Fibroblast of skin of back (primary cell): ENCODE measurements at regions not wholly inside any gene's neighbourhood (a gene's known extent, or its start where the extent isn't known, plus 50 kb on each side); places are given as distances from the start of the nearest gene placed in this dataset.

Source experiments
- DNase-seq: peaks from one replicate; pipeline ENCODE4 v3.0.0-alpha.2; 2013

DNA sequence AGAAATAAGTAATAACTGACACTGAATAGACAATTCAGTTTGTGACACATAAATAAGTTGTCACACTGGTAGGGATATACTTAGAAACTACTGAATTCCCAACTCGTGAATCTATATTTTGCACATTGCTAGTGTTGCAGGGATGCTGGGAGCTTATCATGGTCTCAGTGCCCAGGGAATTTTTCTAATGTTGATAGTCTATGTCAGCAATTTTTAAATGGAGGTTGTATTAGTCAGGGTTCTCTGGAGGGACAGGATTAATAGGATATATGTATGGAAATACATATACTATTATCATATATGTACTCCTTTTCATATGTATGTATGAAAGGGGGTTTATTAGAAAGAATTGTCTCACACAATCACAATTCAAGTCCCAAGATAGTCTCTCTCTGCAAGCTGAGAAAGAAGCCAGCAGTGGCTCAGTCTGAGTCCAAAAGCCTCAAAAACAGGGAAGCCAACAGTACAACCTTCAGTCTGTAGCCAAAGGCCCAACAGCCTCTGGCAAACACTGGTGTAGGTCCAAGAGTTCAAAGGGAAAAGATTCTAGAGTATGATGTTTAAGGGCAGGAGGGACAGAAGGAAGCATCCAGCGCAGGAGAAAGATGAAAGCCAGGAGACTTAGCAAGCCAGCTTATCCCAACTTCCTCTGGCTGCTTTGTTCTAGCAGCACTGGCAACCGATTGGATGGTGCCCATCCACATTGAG, 980.9 kb upstream of the GJE1 start:
- DNase-seq: no peak

DNA sequence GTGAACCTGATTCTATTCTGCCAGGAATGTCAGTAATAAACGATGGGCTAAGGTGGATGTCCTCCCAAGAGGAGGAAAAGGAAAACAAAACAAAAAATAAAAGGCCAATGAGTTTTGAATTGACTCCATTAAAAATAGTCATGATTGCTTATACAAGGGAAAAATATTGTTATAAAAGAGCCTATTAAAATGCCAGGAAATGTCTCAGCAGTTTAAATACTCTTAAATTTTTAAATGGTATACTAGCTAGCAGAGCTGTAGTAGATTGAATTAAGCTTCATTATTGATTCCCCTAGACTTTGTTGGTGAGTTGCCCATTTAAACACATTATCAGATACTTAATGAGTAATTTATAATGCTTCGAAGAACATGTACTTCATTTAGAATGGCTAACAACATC, 990.9 kb upstream of the GJE1 start:
- DNase-seq: no peak

DNA sequence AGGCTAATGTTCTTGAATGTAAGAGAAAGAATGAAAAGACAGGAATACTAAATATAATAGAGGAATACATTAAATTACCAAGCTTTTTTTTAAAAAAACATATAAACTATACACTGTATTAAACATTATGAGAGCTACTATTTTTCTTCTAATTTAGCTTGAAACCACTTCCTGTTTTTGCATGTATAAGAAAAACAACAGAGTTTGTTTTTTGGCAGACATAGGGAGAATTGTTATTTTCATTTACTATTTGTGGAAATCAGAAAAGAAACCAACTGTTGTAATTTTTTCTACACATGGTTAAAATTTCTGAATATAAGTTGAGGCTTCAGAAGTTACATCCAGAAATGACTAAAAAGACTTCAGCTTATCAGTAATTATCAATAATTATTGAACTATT, 991.8 kb upstream of the GJE1 start:
- DNase-seq: no peak

DNA sequence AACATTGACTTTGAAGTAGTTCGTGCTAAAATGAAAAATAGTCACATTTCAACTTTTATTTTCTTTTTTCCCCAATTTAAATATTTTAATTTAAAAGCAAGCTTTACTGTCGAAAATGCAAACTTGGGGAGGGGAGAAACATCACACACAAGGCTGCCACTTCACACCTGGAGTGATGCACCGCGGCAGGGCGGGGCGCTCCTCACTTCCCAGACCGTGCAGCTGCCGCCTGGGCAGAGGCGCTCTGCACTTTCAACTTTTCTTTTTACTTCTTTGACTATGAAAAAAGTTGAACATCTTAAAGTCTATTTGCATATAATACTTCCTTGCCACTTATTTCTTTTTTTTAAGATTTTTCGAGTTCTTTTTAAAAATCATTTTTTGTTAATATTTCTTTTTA, 993.3 kb upstream of the GJE1 start:
- DNase-seq: no peak

DNA sequence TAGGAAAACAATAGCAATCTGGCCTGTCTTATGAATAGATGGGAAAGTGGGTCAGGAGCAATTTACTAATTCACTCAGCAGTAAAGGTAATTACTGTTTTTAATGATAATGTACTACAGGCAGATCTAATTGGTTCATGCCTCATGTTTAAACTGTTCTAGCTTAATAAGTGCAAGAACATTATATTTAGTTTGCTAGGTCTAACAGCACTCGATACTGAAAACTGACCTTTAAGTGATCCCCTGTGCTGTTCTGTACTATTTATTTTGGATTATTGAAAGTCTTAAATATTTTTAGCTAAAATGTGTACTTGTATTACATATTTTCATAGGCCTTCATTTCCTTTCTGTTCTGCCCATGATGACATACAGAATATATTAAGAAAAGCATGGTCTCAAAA, 998.0 kb upstream of the GJE1 start:
- DNase-seq: peak; percentile 29

DNA sequence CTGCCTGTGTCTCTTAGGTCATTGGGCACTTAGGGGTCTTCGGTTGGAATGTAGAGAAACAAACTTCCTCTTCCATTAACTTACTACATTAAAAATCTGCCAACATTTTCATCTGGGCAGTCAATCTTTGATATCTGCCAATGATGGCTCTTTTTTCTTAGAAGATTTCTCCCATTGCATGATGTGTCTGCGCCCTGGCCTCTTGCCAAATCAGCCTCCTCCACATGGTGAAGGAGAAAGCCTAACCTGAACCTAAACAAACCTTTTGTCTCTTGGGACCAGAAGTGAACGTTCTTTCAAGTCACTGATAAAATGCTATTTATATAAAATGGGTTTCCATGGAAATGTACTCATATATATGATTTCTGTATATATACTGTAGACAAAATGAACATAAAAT, 998.9 kb upstream of the GJE1 start:
- no peak for DNase-seq

DNA sequence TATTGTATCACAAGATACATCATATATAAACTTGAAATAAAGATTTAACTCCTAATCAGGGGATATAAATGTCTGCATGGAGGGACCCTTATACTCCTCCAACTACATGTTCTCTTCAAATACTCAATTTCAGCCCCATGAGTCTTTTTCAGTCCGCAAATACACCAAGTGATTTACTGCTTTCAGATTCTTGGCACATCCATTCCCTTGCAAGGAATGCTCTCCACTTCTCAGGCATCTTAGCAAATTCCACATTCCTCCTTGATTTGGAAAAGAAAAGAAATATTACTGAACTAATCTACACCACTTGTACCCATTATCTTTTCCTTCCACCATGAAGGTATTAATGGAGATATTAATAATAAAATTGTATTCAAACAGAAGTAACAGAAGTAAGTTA, 999.4 kb upstream of the GJE1 start:
- peak; percentile 20 for DNase-seq

DNA sequence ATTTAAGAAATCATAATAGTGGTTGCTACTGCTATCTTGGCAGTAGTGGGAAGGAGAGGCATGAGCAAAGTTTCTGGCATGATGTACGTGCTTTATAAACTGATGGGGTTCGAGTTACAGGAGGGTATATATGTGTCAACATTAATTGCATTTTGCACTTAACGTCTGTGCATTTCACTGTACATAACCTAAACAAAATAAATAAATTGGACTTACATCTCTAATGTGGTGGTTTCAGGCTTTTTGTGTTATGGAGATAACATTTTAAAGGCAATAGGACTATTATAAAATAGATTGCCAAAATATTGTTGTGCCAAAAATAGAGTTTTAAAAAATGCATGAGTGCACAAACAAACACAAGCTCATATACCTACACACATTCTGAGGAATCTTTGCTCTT, 1001.1 kb upstream of the GJE1 start:
- DNase-seq: no peak

DNA sequence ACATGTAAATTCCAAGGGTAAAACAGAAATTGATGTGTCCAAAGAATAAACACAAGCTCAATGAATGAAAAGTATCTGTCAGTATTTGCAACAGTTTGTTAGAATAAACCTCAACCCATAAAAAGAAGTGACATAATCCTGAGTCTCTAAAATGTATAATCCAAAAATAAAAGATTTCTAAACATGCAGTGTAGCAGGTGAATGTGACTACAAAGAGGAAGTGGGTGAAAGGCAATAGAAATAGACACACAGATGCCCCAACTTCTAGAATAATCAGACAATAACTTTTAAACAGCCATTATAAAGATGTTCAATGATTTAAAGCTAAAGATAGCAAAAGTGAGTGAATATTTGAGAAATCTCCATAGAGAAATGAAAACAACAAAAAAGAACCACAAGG, 1009.2 kb upstream of the GJE1 start:
- no peak for DNase-seq

DNA sequence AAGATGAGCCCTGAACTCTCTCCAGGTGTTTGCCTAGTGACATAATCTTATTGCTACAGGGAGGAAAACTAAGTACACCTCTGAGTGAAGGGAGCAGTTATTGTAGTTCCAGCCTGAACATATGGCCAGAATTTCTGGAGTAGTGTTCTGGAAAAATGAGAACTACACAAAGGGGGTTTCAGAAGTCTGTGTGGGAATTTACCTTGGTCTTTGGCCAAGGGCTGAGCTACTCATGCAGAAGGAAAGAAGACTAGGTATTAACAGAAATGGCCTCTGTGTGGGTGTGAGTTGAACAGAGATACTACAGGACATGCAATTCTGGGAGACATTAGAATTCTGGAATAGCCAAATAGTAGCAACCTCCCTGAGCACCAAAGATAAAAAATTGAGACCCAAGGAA, 1009.7 kb upstream of the GJE1 start:
- no peak for DNase-seq

DNA sequence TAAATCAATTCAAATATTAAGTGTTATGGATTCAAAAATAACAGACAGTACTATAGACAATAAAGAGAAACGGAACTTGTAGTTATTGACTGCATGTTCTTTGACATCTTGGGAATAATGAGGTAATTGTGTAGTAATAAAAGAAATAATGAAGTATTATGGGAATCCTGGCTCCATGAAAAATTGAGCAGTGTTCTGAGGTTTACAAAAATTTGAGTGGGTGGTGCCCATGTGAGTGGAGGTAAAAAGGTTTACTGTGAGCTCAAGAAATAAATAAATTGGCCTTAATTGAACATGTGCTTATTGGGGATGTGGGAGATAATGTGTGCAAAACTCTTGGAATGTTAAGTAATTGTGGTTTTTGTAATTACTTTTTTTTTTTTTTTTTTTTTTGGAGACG, 1013.7 kb upstream of the GJE1 start:
- DNase-seq: no peak

DNA sequence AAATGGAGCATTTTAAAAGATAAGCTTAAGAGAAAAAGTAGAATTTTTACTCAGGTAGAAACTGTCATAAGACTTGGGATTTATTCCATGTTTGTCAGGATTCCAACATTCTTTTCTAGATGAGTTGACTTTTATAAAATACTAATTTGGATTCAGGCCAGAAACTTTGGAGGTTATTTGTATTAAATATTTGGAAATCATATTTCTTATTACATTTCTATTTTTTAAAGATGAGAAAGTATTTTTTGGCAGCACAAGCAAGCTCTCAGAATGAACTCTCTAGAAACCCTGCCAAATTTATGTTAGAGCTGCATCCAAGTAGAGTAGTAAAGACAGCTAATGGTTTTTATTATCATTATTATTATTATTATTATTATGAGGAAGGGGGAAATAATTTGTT, 1014.9 kb upstream of the GJE1 start:
- DNase-seq: no peak

DNA sequence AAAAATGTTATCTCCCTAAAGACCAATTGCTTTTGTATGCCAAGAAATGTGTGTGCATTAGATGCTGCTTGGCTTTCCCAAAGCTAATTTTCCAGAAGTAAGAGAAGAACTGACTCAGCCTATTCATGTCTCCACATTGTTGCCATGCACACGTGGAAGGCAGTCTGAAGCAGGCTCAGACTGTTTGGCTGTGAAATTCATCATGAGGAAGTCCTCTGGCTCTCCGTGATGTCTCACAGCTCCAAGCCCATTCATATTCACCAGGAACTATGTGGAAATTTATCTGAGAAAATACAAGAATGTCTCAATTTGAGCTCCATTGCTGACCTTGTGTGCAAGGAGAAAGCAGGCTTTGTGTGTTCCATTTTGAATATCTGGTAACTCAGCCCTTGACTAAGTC, 1022.2 kb upstream of the GJE1 start:
- no peak for DNase-seq

DNA sequence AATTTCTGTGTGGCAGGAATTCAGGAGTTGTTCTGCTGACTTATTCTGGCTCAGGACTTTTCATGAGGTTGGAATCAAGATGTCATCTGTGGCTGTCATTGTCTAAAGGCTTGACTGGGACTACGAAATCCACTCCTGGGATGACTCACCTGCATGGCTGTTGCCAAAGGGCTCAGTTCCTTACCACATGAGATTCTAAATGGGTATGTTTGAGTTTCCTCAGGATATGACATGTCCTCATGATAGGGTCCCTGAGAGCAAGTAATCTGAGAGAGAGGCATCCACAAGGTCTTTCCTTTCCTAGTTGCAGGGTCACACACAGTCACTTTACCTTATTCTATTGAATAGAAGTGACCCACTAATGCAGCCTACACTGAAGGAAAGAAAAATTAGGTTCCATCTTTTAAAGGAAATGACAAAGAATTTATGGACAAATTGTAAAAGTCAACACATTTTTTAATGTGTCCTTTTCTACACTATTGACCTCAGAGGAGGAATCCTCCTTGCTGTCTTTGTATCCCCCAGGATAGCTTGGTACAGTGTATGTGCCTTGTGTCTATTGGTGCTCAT, 1025.0 kb upstream of the GJE1 start:
- DNase-seq: peak; percentile 62

DNA sequence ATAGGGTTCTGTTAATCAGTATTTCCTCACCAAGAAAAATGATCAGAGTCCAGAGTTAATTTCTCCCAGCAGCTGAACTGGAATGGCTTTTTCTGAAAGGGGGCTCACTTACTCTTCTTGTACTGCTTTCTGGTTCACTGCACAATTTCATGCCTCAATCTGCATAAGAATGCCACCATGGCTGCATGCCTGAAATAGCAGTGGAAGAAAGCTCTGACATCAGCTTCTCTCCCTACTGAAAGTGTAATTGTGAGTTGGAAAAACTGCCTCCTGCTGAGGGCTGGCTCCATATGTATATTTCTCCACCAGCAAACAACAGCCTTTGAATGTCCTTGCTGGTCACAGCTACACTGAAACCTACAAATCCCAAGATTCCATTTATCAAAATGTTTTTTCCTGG, 1027.2 kb upstream of the GJE1 start:
- DNase-seq: peak; percentile 70

DNA sequence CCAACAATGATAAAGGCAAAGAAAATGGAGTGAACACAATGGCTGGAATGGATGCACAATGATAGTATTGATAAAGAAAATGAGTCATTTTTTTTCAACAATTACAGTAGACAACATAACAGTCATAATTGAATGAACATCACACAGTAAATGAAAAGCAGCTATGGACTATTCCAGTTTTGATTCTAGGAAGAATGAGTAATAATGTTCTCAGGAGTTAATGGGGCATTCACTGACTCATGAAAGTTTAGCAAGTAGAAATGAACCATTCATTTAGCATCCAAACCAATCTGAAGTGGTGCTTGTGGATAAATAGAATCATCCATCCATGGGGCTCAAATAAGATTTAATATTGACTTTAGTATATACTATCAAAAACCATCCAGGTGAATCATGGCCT, 1029.5 kb upstream of the GJE1 start:
- peak; percentile 29 for DNase-seq

DNA sequence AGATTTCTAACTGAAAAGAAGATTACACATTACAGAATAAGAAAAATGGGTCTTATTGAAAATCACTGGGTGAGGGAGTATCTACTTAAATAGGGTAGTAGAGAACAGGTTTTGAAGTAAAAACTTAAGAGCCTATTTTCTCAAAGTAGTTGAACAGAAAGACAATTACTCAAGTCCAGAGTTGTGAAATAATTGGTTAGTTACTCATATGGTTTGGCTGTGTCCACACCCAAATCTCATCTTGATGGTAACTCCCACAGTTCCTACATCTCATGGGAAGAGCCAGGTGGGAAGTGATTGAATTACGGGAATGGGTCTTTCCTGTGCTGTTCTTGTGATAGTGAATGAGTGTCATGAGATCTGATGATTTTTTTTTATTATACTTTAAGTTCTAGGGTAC, 1035.3 kb upstream of the GJE1 start:
- no peak for DNase-seq

DNA sequence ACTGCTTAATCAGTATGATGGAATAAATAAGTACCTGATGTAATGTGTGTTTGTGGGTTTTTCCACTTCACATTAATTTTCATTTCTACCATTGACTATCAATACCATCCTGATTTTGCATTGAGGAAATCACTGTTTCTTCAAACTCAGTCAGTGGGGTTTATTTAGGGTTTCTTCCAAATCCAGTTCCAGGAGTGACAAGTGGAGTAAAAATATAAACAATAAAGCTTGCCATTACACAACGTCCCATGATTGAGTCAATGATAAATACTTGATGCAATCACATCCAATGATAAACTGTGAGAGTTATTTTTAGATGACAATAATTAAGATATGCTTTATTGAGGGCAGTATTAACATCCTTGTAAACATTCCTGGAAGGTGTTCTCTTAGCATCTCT, 1037.4 kb upstream of the GJE1 start:
- DNase-seq: no peak

DNA sequence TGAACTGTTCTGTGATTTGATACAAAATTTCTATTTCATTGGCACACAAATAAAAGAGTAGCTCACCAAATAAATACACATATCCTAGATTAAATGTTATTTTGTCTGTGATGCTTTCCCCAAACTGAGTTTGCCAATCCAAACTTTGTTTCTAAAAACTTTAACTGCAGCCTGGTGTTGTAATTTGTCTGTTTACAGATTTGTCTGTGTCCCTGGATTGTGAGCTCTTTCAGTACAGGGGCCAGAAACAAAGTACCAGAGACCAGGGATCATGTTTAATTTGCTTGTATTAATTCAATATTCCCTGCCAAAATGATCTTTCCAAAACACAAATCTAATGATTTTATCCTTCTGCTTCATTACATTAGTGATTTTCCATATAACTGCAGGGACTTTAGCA, 1044.6 kb upstream of the GJE1 start:
- DNase-seq: no peak

DNA sequence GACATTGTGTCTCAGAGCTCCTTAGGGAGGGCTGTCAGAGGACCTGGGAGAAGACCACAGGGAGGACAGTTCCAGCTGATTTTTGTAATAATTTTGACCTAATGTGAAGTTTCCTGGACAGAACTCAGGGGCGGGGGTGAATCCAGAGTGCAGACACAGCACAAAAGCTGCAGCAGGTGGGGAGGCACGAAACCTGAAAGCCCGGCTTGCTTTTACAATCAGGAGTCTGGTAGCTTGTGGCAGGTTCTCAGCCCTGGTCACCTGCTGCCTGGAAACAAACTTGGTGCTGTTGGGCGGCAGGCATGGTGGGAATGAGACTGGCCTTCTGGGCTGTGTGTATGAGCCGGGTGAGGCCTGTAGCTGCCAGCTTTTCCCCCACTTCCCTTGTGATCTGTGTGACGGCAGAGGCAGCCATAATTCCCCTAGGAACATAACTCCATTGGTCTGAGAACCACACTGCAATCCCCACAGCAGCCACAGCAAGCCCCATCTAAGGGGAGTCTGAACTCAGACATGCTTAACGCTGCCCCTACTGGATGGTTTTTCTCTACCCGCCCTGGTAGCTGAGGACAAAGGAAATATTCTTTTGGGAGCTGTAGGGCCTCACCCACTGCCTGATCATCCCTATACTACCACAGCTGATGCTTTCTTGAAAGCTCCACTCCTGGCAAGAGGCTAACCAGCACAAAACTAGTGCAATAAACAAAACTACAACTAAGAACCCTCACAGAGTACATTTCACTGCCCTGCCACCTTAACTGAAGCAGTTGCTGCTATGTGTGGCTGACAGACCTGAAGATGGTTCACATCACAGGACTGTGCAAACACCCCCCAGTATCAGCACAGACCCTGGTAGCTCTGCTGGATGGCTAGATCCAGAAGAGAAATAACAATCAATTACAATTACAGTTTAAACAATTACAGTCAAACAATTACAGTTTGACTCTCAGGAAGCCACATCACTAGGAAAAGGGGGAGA, 1055.1 kb upstream of the GJE1 start:
- DNase-seq: peak; percentile 20

DNA sequence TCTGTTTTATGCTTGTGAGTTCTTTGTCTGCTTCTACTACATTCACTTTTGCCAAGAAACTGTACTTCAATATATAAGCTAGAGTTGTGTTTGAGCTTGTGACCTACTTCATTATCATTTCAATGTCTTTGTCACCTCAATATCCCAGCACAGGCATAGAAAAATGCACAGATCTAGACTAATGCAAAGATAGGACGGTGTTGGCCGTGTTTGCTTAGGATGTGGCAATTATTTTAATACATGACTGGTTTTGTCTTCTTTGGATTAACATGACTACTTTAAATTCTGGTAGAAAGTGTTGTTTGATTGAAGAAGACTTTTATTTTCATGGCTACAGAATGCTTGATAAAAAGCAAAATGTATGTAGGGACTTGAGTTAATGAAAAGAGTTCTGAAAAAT, 1075.0 kb upstream of the GJE1 start:
- DNase-seq: no peak

DNA sequence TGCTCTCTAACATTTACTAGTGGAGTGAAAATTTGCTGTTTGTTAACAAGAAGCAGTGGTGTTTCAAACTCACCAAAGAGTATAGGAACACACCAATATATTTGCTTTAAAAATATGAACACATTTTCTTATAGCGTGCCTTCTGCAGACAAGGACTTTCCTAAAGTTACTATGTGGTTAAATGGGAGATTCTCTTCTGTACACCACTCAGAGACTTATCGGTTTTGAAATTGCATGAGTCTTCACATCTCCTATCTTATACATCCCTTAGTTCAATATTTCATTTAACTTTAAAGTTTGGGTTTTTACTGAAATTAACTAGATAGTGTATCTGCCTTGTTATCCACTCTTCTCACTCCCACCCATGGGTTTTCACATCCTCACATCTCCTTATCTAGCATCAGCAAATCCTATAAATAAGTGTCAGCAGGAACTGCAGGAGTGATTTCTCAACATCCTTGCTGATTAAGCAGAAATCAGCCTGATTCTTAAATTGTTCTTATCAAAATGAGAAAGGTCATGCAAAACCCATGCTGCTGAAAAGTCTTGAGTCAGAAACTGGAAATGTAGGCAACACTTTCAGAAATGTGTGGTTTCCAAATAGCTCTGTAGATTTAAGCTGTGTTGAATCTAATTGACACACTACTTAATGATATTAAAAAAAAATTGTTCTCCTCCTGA, 1075.6 kb upstream of the GJE1 start:
- no peak for DNase-seq

DNA sequence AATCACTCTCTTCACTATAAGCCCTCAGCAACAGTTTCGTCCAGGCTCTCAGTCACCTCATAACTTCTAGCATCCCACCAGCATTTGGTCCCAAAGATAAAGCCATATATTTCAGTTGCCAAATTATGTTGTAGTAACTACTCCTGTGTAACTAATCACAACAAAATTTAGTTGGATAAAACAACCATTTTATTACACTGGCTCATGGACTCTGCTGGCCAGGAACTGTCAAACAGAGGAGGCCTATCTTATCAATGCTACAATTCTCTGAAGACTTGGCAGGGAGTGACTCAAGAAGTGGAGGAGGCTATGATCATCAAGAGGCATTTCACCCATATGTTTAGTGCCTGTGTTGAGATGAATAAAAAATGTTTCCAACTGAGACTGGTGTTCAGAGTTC, 1082.3 kb upstream of the GJE1 start:
- DNase-seq: peak; percentile 6
